ENCODE measurements at regions not wholly inside any gene's neighbourhood (a gene's known extent, or its start where the extent isn't known, plus 50 kb on each side); places are given as distances from the start of the nearest gene placed in this dataset.

GRCh38 chr4:133498149-133498548 lies 349.1 kb downstream of the PCDH10 start:
- Histone ChIP-seq H3K9me3 (replicated peaks; ENCODE audit: control insufficient read depth, insufficient read depth, low read length) (no peaks in the 10 kb centered on the region), H4K20me1 (replicated peaks; ENCODE audit: control insufficient read depth, extremely low read depth, insufficient read depth, low read length) (no peaks in the 10 kb centered on the region), H3K79me2 (ENCODE audit: control insufficient read depth, insufficient read depth, low read length) (no peaks in the 10 kb centered on the region), H3K4me3 (replicated peaks in 1 of 3; ENCODE audit: insufficient read depth in 1 of 3, low read depth in 1 of 3, low read length in 3 of 3) (no peak overlapping the region), H3K27ac (ENCODE audit: insufficient read depth, low read depth, low read length) (no peak overlapping the region), H3K9ac (replicated peaks; ENCODE audit: extremely low read depth, insufficient read depth, low read length) (no peak overlapping the region), H3K4me2 (ENCODE audit: insufficient read depth, low read length) (no peak overlapping the region), H2AFZ (ENCODE audit: low read depth, low read length) (no peak overlapping the region), H3K4me1 (ENCODE audit: control insufficient read depth, extremely low read depth, insufficient read depth, low read length) (no peaks in the 10 kb centered on the region), H3K36me3 (ENCODE audit: control insufficient read depth in 2 of 2, extremely low read depth in 1 of 2, insufficient read depth in 2 of 2, low read length in 2 of 2) (no peaks in the 10 kb centered on the region), H3K9me1 (replicated peaks; ENCODE audit: control insufficient read depth, extremely low read depth, insufficient read depth, low read length) (no peaks in the 10 kb centered on the region), H3K27me3 (ENCODE audit: control insufficient read depth in 2 of 2, insufficient read depth in 2 of 2, low read length in 2 of 2) (no peaks in the 10 kb centered on the region)
- dilution Hi-C loops (cut with MboI; ENCODE audit: extremely low pct_ligation_motif_present, low sequenced_read_pairs) (no loop called here), intact Hi-C loops (cut with micrococcal nuclease) (no loop called here)
- ChIA-PET CTCF (interaction anchor here (1.3 to 2.2 kb wide), 2 partner anchors 10 to 14 kb away, joined by 3 to 8 read pairs; no protein-coding TSS in a partner anchor), POLR2A (no interaction called here)
- no peak for FAIRE-seq
- no TSS peak for BruUV-seq (replicated peaks)
- no peak for TF ChIP-seq CTCF (IDR thresholded peaks at IDR 0.05; ENCODE audit: extremely low read depth in 1 of 2, insufficient read depth in 1 of 2, low read depth in 1 of 2, low read length in 2 of 2)
- TF ChIP-seq POLR2AphosphoS5 (IDR thresholded peaks at IDR 0.05; ENCODE audit: insufficient read depth, low read depth, low read length), result no peak
- peak; percentile 26 for TF ChIP-seq FOS (IDR thresholded peaks at IDR 0.05; ENCODE audit: borderline replicate concordance, insufficient read depth, low read length)
- DNase-seq (ENCODE audit: low read depth, low spot score), result no peak

DNA sequence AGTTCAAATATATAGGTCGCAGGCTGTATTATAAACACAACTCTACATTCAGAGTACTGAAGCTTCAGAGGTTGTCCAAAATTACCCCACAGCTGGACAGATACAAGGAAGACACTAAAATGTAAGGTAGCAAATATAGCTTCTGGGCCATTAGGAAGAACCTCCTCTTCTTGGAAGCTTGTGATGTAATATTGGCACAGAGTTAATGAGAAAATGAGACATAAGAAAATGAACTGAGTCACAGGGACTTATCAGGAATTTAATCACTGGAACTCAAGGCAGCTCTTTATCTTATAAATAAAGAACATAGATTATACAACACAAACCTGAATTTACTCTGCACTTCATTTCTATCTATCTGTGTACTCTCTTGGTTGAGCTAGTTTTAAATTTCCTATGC lies 344.7 kb downstream of the PCDH10 start:
- dilution Hi-C loops (cut with MboI; ENCODE audit: extremely low pct_ligation_motif_present, low sequenced_read_pairs), result no loop called here
- TF ChIP-seq JUN (IDR thresholded peaks at IDR 0.05; ENCODE audit: borderline replicate concordance, insufficient read depth, insufficient read length, low read depth), result no peak
- no peak for TF ChIP-seq CTCF (IDR thresholded peaks at IDR 0.05; ENCODE audit: extremely low read depth in 1 of 2, insufficient read depth in 1 of 2, low read depth in 1 of 2, low read length in 2 of 2)
- TF ChIP-seq POLR2A (IDR thresholded peaks at IDR 0.05; ENCODE audit: low read depth, low read length), result no peak
- TF ChIP-seq FOS (IDR thresholded peaks at IDR 0.05; ENCODE audit: borderline replicate concordance, insufficient read depth, low read length), result no peak
- TF ChIP-seq GATA2 (IDR thresholded peaks at IDR 0.05; ENCODE audit: insufficient read depth, insufficient read length, low read depth, low read length), result no peak
- TF ChIP-seq, protein P1, sequence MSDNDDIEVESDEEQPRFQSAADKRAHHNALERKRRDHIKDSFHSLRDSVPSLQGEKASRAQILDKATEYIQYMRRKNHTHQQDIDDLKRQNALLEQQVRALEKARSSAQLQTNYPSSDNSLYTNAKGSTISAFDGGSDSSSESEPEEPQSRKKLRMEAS (IDR thresholded peaks at IDR 0.05; ENCODE audit: insufficient read depth, insufficient read length), result no peak
- TF ChIP-seq EZH2 (IDR thresholded peaks at IDR 0.05; ENCODE audit: borderline replicate concordance, low read depth, low read length, severe bottlenecking), result no peak
- TF ChIP-seq MYC (IDR thresholded peaks at IDR 0.05; ENCODE audit: low read depth, low read length), result no peak
- no TSS peak for BruUV-seq (replicated peaks)
- Histone ChIP-seq H3K4me3 (replicated peaks in 1 of 3; ENCODE audit: insufficient read depth in 1 of 3, low read depth in 1 of 3, low read length in 3 of 3) (no peak overlapping the region), H3K4me2 (ENCODE audit: insufficient read depth, low read length) (no peak overlapping the region), H4K20me1 (replicated peaks; ENCODE audit: control insufficient read depth, extremely low read depth, insufficient read depth, low read length) (no peaks in the 10 kb centered on the region), H3K9me1 (replicated peaks; ENCODE audit: control insufficient read depth, extremely low read depth, insufficient read depth, low read length) (no peaks in the 10 kb centered on the region), H2AFZ (ENCODE audit: low read depth, low read length) (no peak overlapping the region), H3K27me3 (ENCODE audit: control insufficient read depth in 2 of 2, insufficient read depth in 2 of 2, low read length in 2 of 2) (no peaks in the 10 kb centered on the region), H3K36me3 (ENCODE audit: control insufficient read depth in 2 of 2, extremely low read depth in 1 of 2, insufficient read depth in 2 of 2, low read length in 2 of 2) (no peaks in the 10 kb centered on the region), H3K79me2 (ENCODE audit: control insufficient read depth, insufficient read depth, low read length) (no peaks in the 10 kb centered on the region), H3K9me3 (replicated peaks; ENCODE audit: control insufficient read depth, insufficient read depth, low read length) (no peaks in the 10 kb centered on the region), H3K4me1 (ENCODE audit: control insufficient read depth, extremely low read depth, insufficient read depth, low read length) (no peaks in the 10 kb centered on the region), H3K9ac (replicated peaks; ENCODE audit: extremely low read depth, insufficient read depth, low read length) (no peak overlapping the region), H3K27ac (ENCODE audit: insufficient read depth, low read depth, low read length) (no peak overlapping the region)
- DNase-seq (ENCODE audit: low read depth, low spot score) (no peak), FAIRE-seq (no peak)
- ChIA-PET POLR2A (no interaction called here), CTCF (interaction anchor here (1.2 kb wide), 1 partner anchor 339 kb away, joined by 3 read pairs; no protein-coding TSS in a partner anchor)
- intact Hi-C loops (cut with micrococcal nuclease), result no loop called here
